OCI-LY1 (cell line): ENCODE measurements at regions not wholly inside any gene's neighbourhood (a gene's known extent, or its start where the extent isn't known, plus 50 kb on each side); places are given as distances from the start of the nearest gene placed in this dataset.

Experiments used
- H2AFZ ChIP-seq: fragments of 200-600 bp; sonication (generic), shearing (Covaris generic); 2 replicates; pipeline ENCODE4 v1.6.0; 2014; ENCODE audit warnings: antibody characterized with exemption, mild to moderate bottlenecking, low read length
- H3F3A ChIP-seq: fragments of 200-600 bp; sonication (generic), shearing (Covaris generic); 2 replicates; pipeline ENCODE4 v1.6.0; 2014; ENCODE audit warnings: mild to moderate bottlenecking, antibody characterized with exemption, low read length, moderate library complexity; ENCODE audit not compliant: insufficient read depth
- H3K27ac ChIP-seq: fragments of 200-600 bp; sonication (generic); 2 replicates; pipeline ENCODE4 v1.5.1; 2014; ENCODE audit warnings: low read length, mixed run types, mild to moderate bottlenecking, low read depth; ENCODE audit not compliant: poor library complexity, severe bottlenecking
- H3K27me3 ChIP-seq: fragments of 200-600 bp; sonication (generic); 2 replicates; pipeline ENCODE4 v1.6.0; 2014; ENCODE audit warnings: antibody characterized with exemption, mild to moderate bottlenecking, low read length, moderate library complexity; ENCODE audit not compliant: insufficient read depth
- H3K36me3 ChIP-seq: fragments of 200-600 bp; sonication (generic); 2 replicates; pipeline ENCODE4 v1.6.1; 2014; ENCODE audit warnings: mild to moderate bottlenecking, antibody characterized with exemption, low read length, moderate library complexity, mixed read lengths; ENCODE audit not compliant: insufficient read depth
- H3K4me1 ChIP-seq: fragments of 200-600 bp; sonication (generic); 2 replicates; pipeline ENCODE4 v1.5.1; 2014; ENCODE audit warnings: mild to moderate bottlenecking, low read length, moderate library complexity; ENCODE audit not compliant: insufficient read depth, severe bottlenecking
- H3K4me2 ChIP-seq: fragments of 200-600 bp; sonication (generic), shearing (Covaris generic); 2 replicates; pipeline ENCODE4 v1.6.1; 2014; ENCODE audit warnings: low read length
- H3K4me3 ChIP-seq: fragments of 200-600 bp; sonication (generic); 2 replicates; pipeline ENCODE4 v1.5.1; 2014; ENCODE audit warnings: low read length, low read depth, mild to moderate bottlenecking, mixed read lengths; ENCODE audit not compliant: poor library complexity, severe bottlenecking
- H3K79me2 ChIP-seq: fragments of 200-600 bp; shearing (Covaris generic); 2 replicates; pipeline ENCODE4 v1.6.1; 2016; ENCODE audit warnings: mixed run types, low read length, mixed read lengths; ENCODE audit not compliant: insufficient read depth
- H3K9ac ChIP-seq: fragments of 200-600 bp; sonication (generic), shearing (Covaris generic); 2 replicates; pipeline ENCODE4 v1.6.1; 2014; ENCODE audit warnings: mild to moderate bottlenecking, low read length, mixed read lengths
- H3K9me2 ChIP-seq: fragments of 200-600 bp; sonication (generic), shearing (Covaris generic); 2 replicates; pipeline ENCODE4 v1.6.1; 2014; ENCODE audit warnings: low read depth, mild to moderate bottlenecking, low read length, mixed read lengths
- H3K9me3 ChIP-seq: fragments of 200-600 bp; shearing (Covaris generic); 2 replicates; pipeline ENCODE4 v1.6.1; 2014; ENCODE audit warnings: low read length, mixed read lengths
- H4K20me1 ChIP-seq: fragments of 200-600 bp; sonication (generic), shearing (Covaris generic); 2 replicates; pipeline ENCODE4 v1.6.0; 2016; ENCODE audit warnings: mild to moderate bottlenecking, low read length; ENCODE audit not compliant: insufficient read depth
- EZH2 ChIP-seq: fragments of 200-600 bp; sonication (generic), shearing (Covaris generic); IDR thresholded peaks from 2 replicates; pipeline ENCODE4 v1.8.0; 2017; ENCODE audit warnings: borderline replicate concordance, mixed run types, mild to moderate bottlenecking, antibody characterized with exemption, low read length, moderate library complexity, mixed read lengths
- TF ChIP-seq, protein P1 (sequence below): fragments of 200-600 bp; sonication (generic), shearing (Covaris generic); IDR thresholded peaks from 2 replicates; pipeline ENCODE4 v1.5.1; 2017; ENCODE audit warnings: mild to moderate bottlenecking, antibody characterized with exemption, low read length, moderate library complexity, mixed read lengths

DNA sequence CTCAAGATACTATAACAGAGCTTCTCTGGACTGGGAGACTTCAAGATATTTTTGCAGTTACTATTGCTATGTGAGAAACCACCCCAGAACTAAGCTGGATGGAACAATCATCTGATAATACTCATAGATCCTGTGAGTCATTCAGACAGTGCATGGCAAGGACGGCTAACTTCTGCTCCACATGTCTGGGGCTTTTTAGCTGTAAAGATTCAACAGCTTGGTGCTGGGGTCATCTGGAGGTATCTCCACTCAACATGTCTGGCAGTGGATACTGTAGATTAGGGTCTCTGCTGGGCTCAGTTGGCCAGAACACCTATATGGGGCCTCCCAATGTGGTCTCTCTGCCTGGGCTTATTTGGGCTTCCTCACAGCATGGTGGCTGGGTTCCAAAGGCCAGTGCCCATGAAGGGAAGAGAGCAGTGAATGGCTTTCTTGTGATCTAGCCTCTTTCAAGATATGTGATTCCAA is 117.3 kb upstream of the SLC7A14 start:
- H2AFZ ChIP-seq = no peak overlapping the region
- no peak overlapping the region for H3K4me2 ChIP-seq
- H3K27ac ChIP-seq = no peak overlapping the region

GRCh38 chr3:170701696-170702678 is 116.1 kb upstream of the SLC7A14 start:
- Histone ChIP-seq H3F3A (no peaks in the 10 kb centered on the region), H3K4me2 (no peak overlapping the region), H3K9me2 (no peaks in the 10 kb centered on the region), H4K20me1 (no peaks in the 10 kb centered on the region), H3K36me3 (no peaks in the 10 kb centered on the region), H3K9ac (no peak overlapping the region), H2AFZ (no peak overlapping the region), H3K4me1 (no peaks in the 10 kb centered on the region), H3K79me2 (no peaks in the 10 kb centered on the region), H3K4me3 (no peak overlapping the region), H3K9me3 (no peaks in the 10 kb centered on the region), H3K27ac (no peak overlapping the region), H3K27me3 (no peaks in the 10 kb centered on the region)
- no peak for TF ChIP-seq EZH2

More for the DNA sequence above, 117.3 kb upstream of the SLC7A14 start:
- H3K79me2 ChIP-seq = no peaks in the 10 kb centered on the region
- TF ChIP-seq, protein P1, sequence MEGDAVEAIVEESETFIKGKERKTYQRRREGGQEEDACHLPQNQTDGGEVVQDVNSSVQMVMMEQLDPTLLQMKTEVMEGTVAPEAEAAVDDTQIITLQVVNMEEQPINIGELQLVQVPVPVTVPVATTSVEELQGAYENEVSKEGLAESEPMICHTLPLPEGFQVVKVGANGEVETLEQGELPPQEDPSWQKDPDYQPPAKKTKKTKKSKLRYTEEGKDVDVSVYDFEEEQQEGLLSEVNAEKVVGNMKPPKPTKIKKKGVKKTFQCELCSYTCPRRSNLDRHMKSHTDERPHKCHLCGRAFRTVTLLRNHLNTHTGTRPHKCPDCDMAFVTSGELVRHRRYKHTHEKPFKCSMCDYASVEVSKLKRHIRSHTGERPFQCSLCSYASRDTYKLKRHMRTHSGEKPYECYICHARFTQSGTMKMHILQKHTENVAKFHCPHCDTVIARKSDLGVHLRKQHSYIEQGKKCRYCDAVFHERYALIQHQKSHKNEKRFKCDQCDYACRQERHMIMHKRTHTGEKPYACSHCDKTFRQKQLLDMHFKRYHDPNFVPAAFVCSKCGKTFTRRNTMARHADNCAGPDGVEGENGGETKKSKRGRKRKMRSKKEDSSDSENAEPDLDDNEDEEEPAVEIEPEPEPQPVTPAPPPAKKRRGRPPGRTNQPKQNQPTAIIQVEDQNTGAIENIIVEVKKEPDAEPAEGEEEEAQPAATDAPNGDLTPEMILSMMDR = no peak
- TF ChIP-seq EZH2 = no peak
- H4K20me1 ChIP-seq = no peaks in the 10 kb centered on the region
- H3K9ac ChIP-seq = no peak overlapping the region
- H3K36me3 ChIP-seq = no peaks in the 10 kb centered on the region
- H3K27me3 ChIP-seq = no peaks in the 10 kb centered on the region
- H3K9me2 ChIP-seq = no peaks in the 10 kb centered on the region
- no peaks in the 10 kb centered on the region for H3F3A ChIP-seq
- H3K4me1 ChIP-seq = no peaks in the 10 kb centered on the region
- H3K9me3 ChIP-seq = no peaks in the 10 kb centered on the region
- no peak overlapping the region for H3K4me3 ChIP-seq

GRCh38 chr3:170700054-170700404 is 114.2 kb upstream of the SLC7A14 start:
- no peak overlapping the region for H3K4me3 ChIP-seq
- no peaks in the 10 kb centered on the region for H3K36me3 ChIP-seq
- no peaks in the 10 kb centered on the region for H3K9me3 ChIP-seq
- TF ChIP-seq, protein P1 = no peak
- no peak for TF ChIP-seq EZH2
- no peak overlapping the region for H3K4me2 ChIP-seq
- H2AFZ ChIP-seq = no peak overlapping the region
- H3K27ac ChIP-seq = no peak overlapping the region
- H3K4me1 ChIP-seq = no peaks in the 10 kb centered on the region
- no peaks in the 10 kb centered on the region for H3K27me3 ChIP-seq
- no peaks in the 10 kb centered on the region for H3K9me2 ChIP-seq
- H4K20me1 ChIP-seq = no peaks in the 10 kb centered on the region
- H3K79me2 ChIP-seq = no peaks in the 10 kb centered on the region
- H3F3A ChIP-seq = no peaks in the 10 kb centered on the region
- no peak overlapping the region for H3K9ac ChIP-seq
